Spleen (tissue), 7 donors: ENCODE measurements at regions not wholly inside any gene's neighbourhood (a gene's known extent, or its start where the extent isn't known, plus 50 kb on each side); places are given as distances from the start of the nearest gene placed in this dataset.

Experiments
- POLR2AphosphoS5 ChIP-seq, 3 donors: sonication (generic); formaldehyde crosslinking; IDR thresholded peaks; one replicate each; pipeline ENCODE4 v1.5.1; 2017; ENCODE audit warnings: antibody characterized with exemption in 3 of 3
- TF ChIP-seq, protein P1 (sequence below), 11 experiments: fragments of 200-600 bp in 7 of 11; fragments of 450-650 bp in 4 of 11; sonication (generic) in 4 of 11; IDR thresholded peaks in 8 of 11; conservative IDR thresholded peaks in 3 of 11; 1 replicate in 7 of 11; 2 replicates in 4 of 11; pipeline versions ENCODE4 v1.4.0 to v1.8.0; 2016 to 2021; ENCODE audit warnings: antibody characterized with exemption in 11 of 11, inconsistent platforms in 4 of 11, mild to moderate bottlenecking in 1 of 11
- donor health status: DM: no; HTN: no; CAD: no; lungs with moderate emphysema.
- donor health status: DM: no; HTN: no; CAD: no.
- donor health status: DM: no; HTN: no; CAD: no.

DNA sequence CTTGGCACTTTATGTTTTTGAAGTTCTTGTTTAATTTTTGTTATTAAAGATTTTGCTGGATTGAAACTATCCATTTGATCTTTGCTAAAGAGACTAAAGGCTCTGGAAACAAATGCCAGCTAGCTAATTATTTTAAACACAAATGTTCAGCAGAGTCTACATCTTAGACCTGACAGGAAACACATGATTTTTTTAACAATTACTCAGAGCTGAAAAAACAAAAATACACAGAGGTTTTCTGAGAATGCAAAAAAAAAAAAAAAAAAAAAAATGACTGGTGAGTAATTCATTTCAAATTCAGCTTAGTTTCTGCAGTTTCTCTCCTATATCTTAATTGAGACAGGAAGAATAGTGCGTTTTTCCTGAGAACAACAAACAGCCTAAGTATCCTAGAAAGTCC is 448.0 kb downstream of the TENT5A start:
- TF ChIP-seq, protein P1, sequence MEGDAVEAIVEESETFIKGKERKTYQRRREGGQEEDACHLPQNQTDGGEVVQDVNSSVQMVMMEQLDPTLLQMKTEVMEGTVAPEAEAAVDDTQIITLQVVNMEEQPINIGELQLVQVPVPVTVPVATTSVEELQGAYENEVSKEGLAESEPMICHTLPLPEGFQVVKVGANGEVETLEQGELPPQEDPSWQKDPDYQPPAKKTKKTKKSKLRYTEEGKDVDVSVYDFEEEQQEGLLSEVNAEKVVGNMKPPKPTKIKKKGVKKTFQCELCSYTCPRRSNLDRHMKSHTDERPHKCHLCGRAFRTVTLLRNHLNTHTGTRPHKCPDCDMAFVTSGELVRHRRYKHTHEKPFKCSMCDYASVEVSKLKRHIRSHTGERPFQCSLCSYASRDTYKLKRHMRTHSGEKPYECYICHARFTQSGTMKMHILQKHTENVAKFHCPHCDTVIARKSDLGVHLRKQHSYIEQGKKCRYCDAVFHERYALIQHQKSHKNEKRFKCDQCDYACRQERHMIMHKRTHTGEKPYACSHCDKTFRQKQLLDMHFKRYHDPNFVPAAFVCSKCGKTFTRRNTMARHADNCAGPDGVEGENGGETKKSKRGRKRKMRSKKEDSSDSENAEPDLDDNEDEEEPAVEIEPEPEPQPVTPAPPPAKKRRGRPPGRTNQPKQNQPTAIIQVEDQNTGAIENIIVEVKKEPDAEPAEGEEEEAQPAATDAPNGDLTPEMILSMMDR (IDR thresholded peaks at IDR 0.05 in 8 of 11, conservative IDR thresholded peaks at IDR 0.05 in 3 of 11): no peak
- no peak for TF ChIP-seq POLR2AphosphoS5 (IDR thresholded peaks at IDR 0.05)
